ENCODE measurements at regions not wholly inside any gene's neighbourhood (a gene's known extent, or its start where the extent isn't known, plus 50 kb on each side); places are given as distances from the start of the nearest gene placed in this dataset.

- DNase-seq (no peak), ATAC-seq (no peak)
- no peaks in the 10 kb centered on the region for H3K36me3 ChIP-seq
- peaks cover 0 to under 1% (median 0%) of the 10 kb centered on the region in 12 donors for H3K4me1 ChIP-seq
- 89 to 97% (median 92%) methylated on average over 2 of the region's 2 CpGs for WGBS, 4 donors
- TF ChIP-seq, protein P1, sequence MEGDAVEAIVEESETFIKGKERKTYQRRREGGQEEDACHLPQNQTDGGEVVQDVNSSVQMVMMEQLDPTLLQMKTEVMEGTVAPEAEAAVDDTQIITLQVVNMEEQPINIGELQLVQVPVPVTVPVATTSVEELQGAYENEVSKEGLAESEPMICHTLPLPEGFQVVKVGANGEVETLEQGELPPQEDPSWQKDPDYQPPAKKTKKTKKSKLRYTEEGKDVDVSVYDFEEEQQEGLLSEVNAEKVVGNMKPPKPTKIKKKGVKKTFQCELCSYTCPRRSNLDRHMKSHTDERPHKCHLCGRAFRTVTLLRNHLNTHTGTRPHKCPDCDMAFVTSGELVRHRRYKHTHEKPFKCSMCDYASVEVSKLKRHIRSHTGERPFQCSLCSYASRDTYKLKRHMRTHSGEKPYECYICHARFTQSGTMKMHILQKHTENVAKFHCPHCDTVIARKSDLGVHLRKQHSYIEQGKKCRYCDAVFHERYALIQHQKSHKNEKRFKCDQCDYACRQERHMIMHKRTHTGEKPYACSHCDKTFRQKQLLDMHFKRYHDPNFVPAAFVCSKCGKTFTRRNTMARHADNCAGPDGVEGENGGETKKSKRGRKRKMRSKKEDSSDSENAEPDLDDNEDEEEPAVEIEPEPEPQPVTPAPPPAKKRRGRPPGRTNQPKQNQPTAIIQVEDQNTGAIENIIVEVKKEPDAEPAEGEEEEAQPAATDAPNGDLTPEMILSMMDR (IDR thresholded peaks at IDR 0.05) = no peak
- TF ChIP-seq POLR2A (IDR thresholded peaks at IDR 0.05) = no peak
- no peak overlapping the region for H3K27ac ChIP-seq
- peaks cover 0 to 9% (median 0%) of the 10 kb centered on the region in 12 donors for H3K9me3 ChIP-seq
- no peaks in the 10 kb centered on the region for H3K27me3 ChIP-seq
- H3K4me3 ChIP-seq = no peak overlapping the region
- intact Hi-C loops (cut with DNase I) = no loop called here
Measured at GRCh38 chr2:12910431-12910830, 193.7 kb downstream of the TRIB2 start.

- intact Hi-C loops (cut with DNase I) = loop anchor here in 5 of 10 donors (5.0 kb wide), 5 partner anchors 68 to 178 kb away; no protein-coding TSS in a partner anchor
- no peaks in the 10 kb centered on the region for H3K27me3 ChIP-seq
- H3K27ac ChIP-seq = no peak overlapping the region
- H3K4me1 ChIP-seq = peaks cover 0 to 22% (median 16%) of the 10 kb centered on the region in 12 donors
- peaks cover 0 to 3% (median 0%) of the 10 kb centered on the region in 12 donors for H3K9me3 ChIP-seq
- H3K4me3 ChIP-seq = no peak overlapping the region
- no peaks in the 10 kb centered on the region for H3K36me3 ChIP-seq
- ATAC-seq (no peak), DNase-seq (no peak)
- no peak for TF ChIP-seq POLR2A (IDR thresholded peaks at IDR 0.05)
- TF ChIP-seq, protein P1 (IDR thresholded peaks at IDR 0.05) = no peak
- 49 to 85% (median 75%) methylated on average over 1 of the region's 1 CpG for WGBS, 4 donors
Measured at GRCh38 chr2:12915787-12916186, 199.1 kb downstream of the TRIB2 start.

GRCh38 chr2:12918138-12918834, 201.6 kb downstream of the TRIB2 start:
- ATAC-seq = peak; percentile 66 to 79 (median 72)
- H3K4me3 ChIP-seq = peak overlapping the region in 1 of 12 donors; percentile 2

More at GRCh38 chr2:12918138-12918834, 201.6 kb downstream of the TRIB2 start:
- Histone ChIP-seq H3K4me1 (peaks cover 0 to 28% (median 16%) of the 10 kb centered on the region in 12 donors), H3K9me3 (no peaks in the 10 kb centered on the region), H3K27ac (peak overlapping the region; percentile 39 to 90 (median 77)), H3K36me3 (no peaks in the 10 kb centered on the region), H3K27me3 (no peaks in the 10 kb centered on the region)
- TF ChIP-seq, protein P1 (IDR thresholded peaks at IDR 0.05) = no peak
- TF ChIP-seq POLR2A (IDR thresholded peaks at IDR 0.05) = no peak
- 53 to 65% (median 55%) methylated on average over 7 of the region's 7 CpGs for WGBS, 4 donors
- intact Hi-C loops (cut with DNase I) = loop anchor here in 5 of 10 donors (5.0 kb wide), 5 partner anchors 71 to 181 kb away; no protein-coding TSS in a partner anchor
- no peak for DNase-seq

Data from heart left ventricle (tissue), 16 donors.